ENCODE measurements at regions not wholly inside any gene's neighbourhood (a gene's known extent, or its start where the extent isn't known, plus 50 kb on each side); places are given as distances from the start of the nearest gene placed in this dataset.

GRCh38 chr18:68033466-68033865 lies 516.9 kb upstream of the DSEL start:
- no peak overlapping the region for H3K4me3 ChIP-seq (ENCODE audit: low read depth, low read length)
- DNase-seq (ENCODE audit: low read depth): no peak
- TF ChIP-seq, protein P1, sequence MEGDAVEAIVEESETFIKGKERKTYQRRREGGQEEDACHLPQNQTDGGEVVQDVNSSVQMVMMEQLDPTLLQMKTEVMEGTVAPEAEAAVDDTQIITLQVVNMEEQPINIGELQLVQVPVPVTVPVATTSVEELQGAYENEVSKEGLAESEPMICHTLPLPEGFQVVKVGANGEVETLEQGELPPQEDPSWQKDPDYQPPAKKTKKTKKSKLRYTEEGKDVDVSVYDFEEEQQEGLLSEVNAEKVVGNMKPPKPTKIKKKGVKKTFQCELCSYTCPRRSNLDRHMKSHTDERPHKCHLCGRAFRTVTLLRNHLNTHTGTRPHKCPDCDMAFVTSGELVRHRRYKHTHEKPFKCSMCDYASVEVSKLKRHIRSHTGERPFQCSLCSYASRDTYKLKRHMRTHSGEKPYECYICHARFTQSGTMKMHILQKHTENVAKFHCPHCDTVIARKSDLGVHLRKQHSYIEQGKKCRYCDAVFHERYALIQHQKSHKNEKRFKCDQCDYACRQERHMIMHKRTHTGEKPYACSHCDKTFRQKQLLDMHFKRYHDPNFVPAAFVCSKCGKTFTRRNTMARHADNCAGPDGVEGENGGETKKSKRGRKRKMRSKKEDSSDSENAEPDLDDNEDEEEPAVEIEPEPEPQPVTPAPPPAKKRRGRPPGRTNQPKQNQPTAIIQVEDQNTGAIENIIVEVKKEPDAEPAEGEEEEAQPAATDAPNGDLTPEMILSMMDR (conservative IDR thresholded peaks at IDR 0.05; ENCODE audit: low read depth, low read length): no peak

DNA sequence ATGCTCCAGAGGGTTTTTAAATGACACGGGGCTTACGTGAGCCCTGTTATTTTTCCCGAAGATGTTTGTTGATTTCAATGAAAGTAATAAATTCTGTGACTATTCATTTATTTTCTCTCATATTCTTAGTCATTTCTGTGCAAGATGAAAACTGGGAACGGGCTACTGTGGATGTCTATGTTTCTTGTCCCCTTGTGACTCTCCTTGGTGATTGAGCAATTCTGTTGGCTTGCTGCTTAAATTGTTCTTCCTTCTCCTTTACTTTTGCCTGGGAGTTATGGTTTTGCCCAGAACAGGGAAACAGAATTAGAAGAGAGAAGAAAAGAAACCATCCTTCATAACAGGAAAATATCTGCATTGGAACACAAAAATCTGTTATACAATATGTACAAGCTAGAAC lies 508.2 kb upstream of the DSEL start:
- no peak for DNase-seq (ENCODE audit: low read depth)
- H3K4me3 ChIP-seq (ENCODE audit: low read depth, low read length): no peak overlapping the region
- TF ChIP-seq, protein P1 (conservative IDR thresholded peaks at IDR 0.05; ENCODE audit: low read depth, low read length): no peak

DNA sequence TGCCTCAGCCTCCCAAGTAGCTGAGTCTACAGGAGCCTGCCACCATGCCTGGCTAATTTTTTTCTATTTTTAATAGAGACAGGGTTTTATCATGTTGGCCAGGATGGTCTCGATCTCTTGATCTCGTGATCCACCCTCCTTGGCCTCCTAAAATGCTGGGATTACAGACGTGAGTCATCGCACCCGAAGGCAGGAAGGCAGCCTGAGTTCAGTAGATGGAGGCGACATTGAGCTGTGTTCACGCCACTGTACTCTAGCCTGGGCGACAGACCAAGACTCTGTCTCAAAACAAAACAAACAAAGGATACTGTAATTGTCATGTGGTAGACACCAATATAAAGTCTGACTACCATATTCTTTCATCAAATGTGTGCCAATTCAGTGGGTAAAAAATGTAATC lies 500.9 kb upstream of the DSEL start:
- DNase-seq (ENCODE audit: low read depth): no peak
- no peak overlapping the region for H3K4me3 ChIP-seq (ENCODE audit: low read depth, low read length)
- TF ChIP-seq, protein P1 (conservative IDR thresholded peaks at IDR 0.05; ENCODE audit: low read depth, low read length): no peak

DNA sequence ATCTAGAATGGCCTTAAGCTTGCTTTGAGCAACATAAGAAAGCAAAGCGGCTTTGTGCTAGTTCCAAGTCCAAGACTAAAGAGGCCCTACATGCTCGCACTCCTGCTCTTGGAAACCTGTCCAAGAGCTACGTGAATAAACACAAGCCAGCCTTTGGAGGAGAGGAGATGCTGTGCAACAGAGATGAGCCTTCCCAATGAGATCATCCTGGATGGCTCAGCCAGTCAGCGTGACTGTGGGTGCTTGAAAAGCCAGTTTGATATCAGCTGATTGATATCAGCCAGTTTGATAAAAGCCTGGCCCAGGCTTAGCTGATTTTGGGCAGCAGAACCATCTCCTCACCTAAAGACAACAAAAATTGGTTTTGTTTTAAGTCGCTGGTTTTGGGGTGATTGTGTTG lies 481.0 kb upstream of the DSEL start:
- H3K4me3 ChIP-seq (ENCODE audit: low read depth, low read length): no peak overlapping the region
- DNase-seq (ENCODE audit: low read depth): no peak
- TF ChIP-seq, protein P1 (conservative IDR thresholded peaks at IDR 0.05; ENCODE audit: low read depth, low read length): no peak

GRCh38 chr18:67995769-67996168 lies 479.2 kb upstream of the DSEL start:
- DNase-seq (ENCODE audit: low read depth): no peak
- TF ChIP-seq, protein P1 (conservative IDR thresholded peaks at IDR 0.05; ENCODE audit: low read depth, low read length): no peak
- no peak overlapping the region for H3K4me3 ChIP-seq (ENCODE audit: low read depth, low read length)

DNA sequence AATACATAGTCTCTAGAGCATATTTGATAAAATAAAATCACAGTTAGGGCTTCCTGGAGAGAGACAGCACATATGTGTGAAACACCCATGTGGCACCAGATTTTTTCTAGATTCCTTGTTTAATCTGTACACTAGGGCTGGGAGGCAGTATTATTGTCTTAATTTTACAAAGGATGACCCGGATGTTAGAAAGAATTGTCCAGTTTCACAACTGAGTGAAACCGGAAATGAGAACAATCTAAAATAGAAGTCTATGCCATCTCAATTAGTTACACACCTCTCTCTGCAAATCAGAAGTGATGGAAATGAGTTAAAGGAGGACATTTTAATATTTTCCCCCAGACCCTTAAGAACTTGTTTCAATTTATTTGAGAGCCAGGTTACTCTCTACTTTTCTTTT lies 463.7 kb upstream of the DSEL start:
- TF ChIP-seq, protein P1 (conservative IDR thresholded peaks at IDR 0.05; ENCODE audit: low read depth, low read length): no peak
- DNase-seq (ENCODE audit: low read depth): no peak
- no peak overlapping the region for H3K4me3 ChIP-seq (ENCODE audit: low read depth, low read length)

- TF ChIP-seq, protein P1 (conservative IDR thresholded peaks at IDR 0.05; ENCODE audit: low read depth, low read length): no peak
- no peak for DNase-seq (ENCODE audit: low read depth)
These were observed 460.6 kb upstream of the DSEL start for GRCh38 chr18:67977067-67977616.

More at GRCh38 chr18:67977067-67977616, 460.6 kb upstream of the DSEL start:
- H3K4me3 ChIP-seq (ENCODE audit: low read depth, low read length): no peak overlapping the region

Measured in epithelial cell of proximal tubule (primary cell).